CD1c-positive myeloid dendritic cell (primary cell): ENCODE measurements at regions not wholly inside any gene's neighbourhood (a gene's known extent, or its start where the extent isn't known, plus 50 kb on each side); places are given as distances from the start of the nearest gene placed in this dataset.
"Not testable (repeated sequence)": the region's sequence is repeated elsewhere in the genome, so short reads cannot be mapped to it uniquely, and the experiment has no call there.

Experiments
- DNase-seq: peaks from one replicate; pipeline ENCODE4 v3.0.0-alpha.2; 2016; ENCODE audit errors: extremely low spot score

DNA sequence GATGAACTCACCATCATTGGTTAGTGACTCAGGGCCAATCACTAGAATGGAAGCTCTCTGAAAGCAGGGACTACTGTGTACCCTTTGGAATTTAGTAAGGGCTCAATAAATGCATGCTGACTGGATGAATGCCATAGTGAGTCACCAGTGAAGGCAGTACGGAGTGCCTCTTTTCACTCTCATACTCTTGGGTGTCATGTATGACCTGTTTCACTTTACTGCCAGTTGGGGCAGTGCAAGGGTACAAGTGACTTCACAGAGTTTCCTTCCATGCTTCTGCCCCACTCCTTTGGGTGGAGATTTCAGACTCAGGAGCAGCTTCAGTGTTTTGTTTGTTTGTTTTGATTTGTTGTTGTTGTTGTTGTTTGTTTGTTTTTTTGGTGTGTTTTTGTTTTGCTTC is 57.7 kb downstream of the SOX3 start:
- DNase-seq: no peak

DNA sequence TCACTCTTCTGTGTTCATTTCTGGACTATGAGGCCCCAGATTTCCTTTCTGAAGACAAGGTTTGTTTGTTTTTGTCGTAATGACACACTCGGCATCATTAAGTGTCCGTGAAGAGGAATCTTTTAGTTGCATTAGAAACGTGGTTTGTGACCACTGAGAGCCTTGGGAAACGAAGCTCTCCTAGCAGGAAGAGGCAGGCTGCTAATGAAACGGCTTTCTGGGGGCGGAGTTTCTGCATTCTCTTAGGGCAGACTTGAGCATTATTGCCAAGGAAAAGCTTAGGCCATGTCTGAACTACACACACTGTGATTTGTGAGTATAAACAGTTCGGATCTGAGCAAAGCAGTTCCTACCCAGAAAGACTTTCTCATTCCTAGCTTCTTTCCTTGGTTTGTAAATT is 64.0 kb downstream of the SOX3 start:
- no peak for DNase-seq

DNA sequence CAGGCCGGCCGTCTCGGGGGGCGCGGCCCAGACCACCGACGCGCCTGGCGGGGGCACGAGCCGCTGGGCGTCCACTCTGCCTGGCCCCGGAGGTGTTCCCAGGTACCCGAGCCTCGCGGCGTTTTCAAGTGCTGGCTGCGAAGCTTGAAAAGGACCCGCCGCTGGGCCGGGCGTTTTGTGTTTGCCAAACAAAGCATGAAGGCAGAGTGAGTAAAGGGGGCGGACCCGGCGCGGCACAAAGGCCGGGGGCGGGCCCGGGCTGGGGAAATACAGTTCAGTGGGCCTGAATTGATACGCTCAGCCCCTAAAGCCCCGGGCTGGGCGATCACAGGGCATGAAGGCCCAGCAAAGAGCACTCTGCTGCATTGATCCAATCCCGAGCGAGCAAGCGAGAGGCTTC is 65.4 kb downstream of the SOX3 start:
- DNase-seq: no peak

DNA sequence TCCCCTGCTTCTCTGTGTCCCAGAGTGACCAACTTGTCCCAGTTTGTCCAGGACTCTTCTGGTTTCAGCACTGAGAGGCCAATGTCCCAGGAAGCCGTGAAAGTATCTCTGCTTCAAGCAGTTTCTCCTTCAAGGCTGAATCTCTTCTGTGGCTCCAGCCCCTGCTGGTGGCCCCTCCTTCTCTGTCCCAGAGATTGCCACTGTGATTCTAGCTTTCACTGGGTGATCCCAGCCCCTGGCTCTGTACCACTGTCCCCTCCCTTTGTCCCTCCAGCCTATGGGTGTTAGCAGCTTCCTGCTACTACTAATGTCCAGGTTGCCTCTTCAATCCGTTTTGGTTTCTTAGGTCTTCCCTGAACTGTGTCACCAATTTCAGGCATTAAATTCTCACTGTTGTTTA is 70.5 kb downstream of the SOX3 start:
- DNase-seq: no peak

DNA sequence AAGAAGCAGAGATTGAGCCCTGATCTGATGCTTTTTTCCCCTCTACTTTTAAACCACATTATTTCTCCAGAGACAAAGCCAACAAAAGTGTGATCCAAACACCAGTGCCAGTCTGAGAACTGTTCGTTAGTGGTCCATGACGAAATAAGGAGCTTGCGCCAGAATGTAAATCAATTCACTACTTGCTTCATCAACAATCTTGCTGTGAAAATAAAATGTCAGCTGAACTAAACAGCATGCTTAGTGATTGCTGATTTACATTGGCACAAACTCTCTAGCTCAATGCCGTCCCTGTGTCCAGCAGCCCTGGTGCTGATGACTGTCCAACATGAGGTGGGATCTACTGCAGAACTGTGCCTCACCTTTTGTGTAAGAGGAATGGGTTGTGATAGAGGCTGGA is 71.3 kb downstream of the SOX3 start:
- DNase-seq: no peak

DNA sequence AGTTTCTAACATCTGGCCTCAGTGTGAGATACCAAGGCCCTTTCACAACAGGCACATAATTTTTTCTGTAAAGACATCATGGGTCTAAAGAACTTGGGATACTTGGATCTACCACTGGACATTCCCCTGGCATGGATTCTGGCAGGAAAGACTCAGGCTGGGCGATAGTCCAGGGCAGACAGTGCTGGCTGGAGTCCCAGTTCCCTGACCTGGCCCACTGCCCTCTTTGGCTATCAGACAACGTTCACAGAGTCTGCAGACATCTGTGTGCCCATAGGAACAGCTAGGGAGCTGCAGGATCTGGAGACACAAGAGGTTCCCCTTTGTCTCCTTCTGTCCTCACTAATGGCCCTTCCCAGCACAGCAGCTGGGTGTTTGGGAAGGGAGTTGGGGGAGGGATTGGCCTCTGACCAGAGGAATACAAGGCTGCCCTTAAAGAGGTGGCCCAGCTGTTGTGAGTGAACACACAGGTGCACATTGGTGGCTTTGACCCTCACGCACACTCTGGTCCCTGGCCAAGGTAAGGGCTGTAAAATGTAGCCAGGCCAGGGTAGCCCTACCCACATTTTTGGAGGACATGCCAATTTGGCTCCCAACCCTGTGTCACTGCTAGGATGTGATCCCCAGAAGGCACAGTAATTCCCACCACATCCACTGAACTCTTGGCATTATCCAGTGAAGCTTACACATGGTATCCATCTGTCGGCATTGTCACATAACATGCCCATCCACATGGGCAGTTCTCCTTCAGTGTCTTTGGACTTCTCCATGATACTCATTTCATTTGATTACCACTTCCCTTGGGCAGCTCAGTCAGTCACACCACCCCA is 72.3 kb downstream of the SOX3 start:
- DNase-seq: no peak

DNA sequence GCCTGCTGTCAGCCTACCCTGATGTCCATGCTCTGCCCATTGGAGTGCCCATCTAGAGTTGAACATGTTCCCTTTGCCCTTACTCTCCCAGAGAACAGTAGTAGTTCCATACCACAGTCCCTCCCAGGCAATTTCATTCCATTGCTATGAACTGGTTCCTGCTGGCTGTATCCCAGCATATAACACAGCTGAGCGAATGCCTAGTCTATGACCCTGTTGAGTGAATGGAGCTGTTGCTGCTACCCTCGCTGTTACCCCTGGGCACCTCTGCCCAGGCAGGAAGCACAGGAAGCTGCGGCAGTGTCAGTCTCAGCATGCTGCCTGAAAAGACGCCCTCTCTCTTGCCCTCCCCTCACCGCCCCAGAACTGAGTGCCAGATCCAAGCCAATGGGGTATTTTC is 73.3 kb downstream of the SOX3 start:
- no peak for DNase-seq

DNA sequence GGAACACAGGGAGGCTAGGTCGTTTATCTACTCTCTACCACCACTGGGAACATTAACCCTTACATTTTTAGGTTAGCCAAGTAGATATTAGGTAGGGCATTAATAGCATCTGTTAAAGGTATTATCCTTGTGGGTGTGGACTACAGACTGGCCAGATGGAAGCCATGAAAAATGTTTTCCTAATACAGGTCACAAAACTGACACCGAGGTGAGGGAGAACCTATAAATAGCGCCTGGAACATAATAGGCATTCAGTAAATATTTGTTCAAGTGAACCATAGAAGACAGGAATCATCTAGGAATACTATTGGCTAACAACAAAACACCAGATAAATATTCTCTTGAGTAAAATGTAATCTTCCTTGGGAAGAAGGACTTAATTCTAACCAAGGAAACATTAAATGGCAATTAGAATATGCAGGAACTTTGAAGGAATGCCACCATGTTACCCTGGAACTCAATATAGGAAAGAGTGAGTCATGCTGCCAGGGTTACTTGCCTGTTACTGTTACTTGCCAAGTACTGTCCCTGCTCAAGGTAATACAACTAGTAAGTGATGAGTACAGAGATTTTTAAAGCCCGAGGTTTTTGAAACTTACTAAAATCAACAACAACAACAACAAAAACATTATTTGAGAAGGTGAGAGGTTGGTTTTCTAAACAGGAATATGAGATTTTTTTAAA is 79.0 kb downstream of the SOX3 start:
- no peak for DNase-seq

DNA sequence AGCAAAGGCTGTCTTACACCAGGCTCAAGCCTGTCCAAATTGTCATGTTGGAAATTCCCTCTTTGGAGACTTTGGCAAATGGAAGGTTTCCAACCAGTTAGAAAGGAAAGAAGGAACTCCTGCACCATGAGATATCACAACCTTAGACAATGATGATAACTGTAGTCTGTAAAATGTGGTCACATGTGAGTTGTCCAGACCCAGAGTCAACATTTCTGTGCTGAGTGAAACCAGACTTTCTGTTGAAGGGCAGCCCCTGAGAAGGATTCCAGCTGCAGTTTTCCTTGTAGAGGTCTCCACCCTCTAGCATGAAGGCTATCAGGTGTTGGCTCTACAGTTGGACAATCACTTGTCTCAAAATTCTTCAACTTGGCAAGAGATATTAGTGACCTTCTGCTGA is 82.4 kb downstream of the SOX3 start:
- no peak for DNase-seq

DNA sequence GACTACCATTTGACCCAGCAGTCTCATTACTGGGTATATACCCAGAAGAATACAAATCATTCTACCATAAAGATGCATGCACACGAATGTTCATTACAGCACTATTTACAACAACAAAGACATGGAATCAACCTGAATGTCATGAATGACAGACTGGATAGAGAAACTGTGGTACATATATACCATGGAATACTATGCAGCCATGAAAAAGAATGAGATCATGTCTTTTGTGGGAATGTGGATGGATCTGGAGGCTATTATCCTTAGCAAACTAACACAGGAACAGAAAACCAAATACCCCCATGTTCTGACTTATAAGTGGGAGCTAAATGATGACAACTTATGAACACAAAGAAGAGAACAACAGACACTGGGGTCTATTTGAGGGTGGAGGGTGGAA is 102.7 kb downstream of the SOX3 start:
- DNase-seq: not testable (repeated sequence)

DNA sequence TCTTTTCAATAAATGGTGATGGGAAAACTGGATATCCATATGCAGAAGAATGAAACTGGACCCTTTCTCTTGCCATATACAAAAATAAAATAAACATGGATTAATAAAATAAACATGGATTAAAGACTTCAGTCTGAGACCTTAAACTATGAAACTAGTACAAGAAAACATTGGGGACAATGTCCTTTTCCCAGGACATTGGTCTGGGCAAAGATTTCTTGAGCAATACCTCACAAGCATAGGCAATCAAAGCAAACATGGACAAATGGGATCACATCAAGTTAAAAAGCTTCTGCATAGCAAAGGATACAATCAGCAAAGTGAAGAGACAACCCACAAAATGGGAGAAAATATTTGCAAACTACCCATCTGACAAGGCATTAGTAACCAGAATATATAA is 108.5 kb downstream of the SOX3 start:
- DNase-seq: not testable (repeated sequence)

DNA sequence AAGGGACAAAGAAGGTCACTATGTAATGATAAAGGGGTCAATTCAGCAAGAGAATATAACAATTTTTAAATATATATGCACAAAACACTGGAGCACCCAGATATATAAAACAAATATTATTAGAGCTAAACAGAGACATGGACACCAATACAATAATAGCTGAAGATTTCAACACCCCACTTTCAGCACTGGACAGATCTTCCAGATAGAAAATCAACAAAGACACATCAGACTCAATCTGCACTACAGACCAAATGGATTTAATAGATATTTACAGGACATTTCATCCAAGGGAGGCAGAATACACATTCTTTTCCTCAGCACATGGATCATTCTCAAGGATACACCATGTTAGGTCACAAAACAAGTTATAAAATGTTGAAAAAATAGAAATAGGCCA is 111.4 kb downstream of the SOX3 start:
- DNase-seq: no peak

DNA sequence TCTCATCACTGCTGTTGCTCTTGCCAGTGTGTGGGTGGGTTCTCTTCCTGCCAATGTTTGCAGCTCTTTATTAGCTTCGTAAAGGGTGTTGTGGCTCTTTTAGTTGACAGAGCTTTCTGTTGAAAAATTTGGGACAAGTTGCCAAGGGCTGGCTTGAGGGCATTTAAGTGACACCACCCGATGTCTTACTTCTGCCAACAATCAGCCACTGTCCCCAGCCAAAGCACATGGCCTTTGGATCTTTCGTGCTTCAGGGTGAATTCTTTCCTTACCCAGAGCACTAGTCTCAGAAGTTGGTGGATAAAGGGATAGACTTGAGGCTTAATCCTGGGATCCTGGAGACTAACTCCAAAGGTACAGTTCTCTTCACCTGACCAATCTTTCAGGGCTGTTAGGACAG is 113.6 kb downstream of the SOX3 start:
- DNase-seq: no peak

DNA sequence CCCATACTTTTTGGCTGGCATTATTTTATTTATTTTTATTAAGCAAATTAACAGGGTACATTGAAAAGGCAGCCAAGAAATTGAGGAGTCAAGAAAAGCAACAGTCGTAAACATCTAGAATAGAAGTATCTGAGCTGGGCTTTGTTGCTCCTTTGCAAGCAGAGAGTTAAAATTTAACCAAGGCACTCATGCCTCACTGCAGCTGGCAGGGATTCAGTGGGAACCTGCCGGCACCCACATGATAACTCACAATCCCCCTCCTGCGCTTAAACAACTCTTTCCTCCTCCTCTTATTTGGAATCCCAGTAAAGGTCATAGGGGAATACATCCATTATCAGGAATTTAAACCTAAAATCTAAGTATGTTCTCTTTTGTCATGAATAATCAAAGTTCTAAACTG is 115.5 kb downstream of the SOX3 start:
- no peak for DNase-seq

DNA sequence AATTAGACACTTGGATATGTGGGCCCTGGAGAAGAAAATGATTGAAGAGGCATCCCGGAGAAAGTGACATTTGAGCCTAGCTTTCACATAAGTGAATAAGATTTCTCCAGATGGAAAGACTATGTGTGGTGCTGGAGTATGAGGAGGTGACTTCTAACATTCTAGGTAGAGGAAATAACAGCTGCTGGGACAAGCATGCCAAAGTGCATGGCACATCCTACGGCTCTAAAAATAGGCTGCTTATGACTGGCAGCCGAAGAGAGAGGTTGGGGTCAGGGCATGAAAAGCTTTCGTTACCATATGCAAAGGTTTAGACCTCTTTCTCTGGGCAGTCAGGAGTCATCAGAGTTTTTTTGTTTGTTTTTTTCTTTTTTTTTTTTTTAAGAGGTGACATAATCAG is 142.0 kb downstream of the SOX3 start:
- no peak for DNase-seq

DNA sequence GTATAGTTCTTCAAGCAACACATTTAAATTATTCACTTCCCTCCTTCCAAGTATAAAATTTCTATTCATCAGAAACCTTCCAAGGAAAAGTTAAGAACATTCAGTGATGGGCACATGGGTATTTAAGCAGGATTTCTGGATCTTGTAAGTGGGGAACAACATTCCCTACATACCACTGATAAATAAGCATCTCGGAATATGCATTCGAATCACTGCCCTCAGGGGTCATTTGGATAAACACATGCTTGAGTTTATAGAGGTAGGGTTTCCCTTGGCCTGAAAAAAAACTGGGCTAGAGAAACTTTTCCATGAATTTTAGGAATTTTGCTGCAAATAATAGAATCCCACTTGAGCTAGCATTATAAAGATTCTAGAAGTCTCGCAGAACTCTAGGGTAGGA is 143.9 kb downstream of the SOX3 start:
- no peak for DNase-seq

DNA sequence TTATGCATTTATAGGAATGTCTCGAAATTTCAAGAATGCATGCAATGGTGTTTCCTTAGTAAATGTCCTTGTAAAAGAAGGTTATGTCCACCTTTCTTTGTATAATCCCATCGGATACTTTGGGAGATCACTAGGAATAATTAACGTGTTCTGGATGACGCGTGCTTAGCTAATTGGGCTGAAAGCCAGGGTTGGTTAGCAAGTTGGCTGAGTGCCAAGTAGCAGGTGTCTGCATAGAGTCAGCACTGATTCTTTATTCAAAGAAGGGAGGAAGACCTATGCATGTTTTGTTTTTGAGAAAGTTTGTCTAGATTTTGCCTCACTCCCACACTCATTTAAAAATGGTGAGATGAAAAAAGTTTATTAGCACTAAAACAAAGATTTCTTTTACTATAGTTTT is 144.6 kb downstream of the SOX3 start:
- DNase-seq: no peak

DNA sequence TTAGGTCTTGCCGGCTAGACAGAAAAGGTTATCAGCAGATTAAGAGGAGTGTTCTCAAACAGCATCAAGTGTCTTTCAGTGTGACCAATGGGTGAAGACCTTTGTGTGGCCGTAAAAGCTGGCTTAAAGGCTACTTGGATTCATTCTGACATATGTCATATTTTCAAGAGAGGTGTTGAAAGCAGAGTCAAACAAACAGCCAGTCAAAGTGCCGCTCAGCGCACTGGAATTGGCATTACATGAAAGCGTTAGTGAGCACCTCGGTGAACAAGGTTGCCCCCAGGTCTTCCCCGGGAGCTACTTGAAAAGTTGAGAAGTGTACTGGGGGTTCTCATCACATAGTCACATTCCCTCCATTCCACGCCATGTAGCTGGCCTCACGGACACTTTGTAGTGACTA is 148.9 kb downstream of the SOX3 start:
- no peak for DNase-seq

DNA sequence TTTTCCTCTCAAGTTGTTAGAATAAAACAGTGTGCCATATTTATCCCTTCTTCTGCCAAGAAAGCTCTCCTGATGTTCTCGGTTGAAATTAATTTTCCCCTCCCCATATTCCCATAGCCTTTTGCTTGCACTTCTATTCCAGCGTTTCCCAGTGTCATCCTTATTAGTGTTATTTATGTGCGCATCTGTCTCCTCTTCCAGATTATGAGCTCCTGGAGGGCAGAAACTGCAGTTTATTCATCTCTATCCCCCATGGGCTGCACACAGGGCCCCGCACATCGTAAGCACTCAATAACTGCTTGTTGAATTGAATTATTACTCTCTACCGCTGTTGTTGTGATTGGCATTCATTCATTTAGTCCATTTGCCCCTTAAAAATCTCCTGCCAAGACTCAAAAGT is 149.4 kb downstream of the SOX3 start:
- no peak for DNase-seq

DNA sequence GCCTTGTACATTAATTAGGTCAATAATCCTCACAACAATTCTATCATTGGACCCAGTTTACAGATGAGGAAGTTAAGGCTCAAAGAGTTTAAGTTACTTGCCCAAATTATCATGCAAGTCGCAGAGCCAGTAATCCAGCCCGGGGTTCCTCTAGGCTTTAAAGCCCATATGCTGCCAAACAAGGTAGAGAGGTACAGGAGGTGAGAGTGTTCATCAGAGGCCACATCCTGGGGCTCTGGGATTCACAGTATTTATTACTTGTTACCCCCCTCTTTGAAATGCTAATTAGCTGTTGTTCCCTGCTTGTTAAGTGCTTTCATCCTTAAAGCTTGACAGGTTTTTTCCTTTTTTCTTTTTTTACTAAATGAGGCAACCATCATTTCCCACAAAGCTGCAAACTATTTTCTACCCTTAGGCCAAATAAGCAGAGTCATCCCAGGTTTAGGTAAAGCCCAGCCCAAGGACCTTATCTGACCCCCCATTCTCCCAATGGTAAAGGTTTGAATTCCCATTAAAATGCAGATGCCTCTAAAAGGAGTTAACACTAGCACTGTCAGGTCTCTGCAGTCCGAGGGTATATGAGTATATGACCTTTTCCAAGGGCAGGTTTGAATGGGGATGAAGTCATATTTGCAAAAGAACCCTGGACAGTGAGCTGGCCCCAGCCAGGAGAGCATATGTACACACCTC is 150.3 kb downstream of the SOX3 start:
- no peak for DNase-seq

DNA sequence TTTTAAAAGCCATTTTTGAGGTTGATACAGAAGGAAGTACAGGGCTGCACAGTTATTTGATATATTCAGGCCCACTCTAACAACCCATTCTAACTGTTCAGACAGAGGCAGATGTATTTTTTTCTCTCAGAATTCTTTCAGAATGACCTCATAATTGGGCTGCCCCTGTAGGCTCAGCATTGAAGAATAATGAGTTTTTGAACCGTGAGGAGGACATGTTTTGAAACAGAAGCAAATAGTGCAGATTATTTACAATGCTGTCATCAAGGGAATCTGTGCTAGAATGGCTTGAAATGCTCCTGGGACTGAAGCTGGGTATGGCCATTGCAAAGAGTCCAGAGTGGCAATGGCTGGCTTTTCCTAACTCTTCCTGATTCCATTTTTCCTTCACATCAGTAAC is 158.1 kb downstream of the SOX3 start:
- DNase-seq: no peak

DNA sequence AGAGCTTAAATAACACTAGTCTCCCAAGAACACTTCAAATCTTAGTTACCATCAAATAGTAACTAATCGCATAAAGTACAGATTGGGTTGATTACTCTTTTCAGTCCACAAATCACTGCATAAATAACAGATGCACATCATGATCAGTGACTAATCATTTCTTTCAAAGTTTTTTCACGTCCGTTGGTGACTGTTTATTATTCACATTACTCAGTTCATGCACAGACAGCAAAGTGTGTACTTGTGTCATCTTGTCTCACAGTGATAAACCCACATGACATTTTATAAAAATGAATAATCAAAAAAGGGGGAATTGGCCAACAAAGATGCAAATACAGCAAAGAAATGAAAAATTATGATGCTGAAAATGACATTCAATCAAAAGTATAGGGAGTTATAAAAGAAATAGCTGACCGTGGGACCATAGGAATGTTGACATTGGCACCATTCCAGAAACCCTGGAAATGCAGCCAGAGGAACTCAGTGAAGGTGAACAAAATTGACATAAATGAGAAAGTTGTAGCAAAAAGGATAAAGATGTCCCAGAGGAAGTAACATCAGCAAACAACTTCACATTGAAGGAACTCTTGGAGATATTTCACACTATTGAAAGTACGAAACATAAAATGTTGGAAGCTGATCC is 161.5 kb downstream of the SOX3 start:
- DNase-seq: no peak

DNA sequence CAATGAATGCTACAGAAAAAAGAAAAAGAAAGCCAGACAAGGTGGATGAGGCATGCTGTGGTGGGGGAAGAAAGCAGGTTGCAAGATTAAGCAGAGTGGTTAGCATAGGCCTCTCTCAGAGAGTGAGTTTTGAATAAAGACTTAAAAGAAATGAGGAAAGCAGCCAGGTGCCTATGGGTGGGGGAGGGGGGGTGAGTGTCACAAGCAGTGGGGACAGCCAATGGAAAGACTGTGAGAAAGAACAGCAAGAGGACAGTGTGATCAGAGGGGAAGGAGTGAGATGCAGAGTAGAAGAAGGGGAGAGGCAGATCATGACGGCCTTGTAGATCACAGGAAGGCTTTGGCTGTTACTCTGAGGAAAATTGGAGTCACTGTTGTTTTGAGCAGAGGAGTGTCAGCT is 162.5 kb downstream of the SOX3 start:
- no peak for DNase-seq
